BJ (cell line): ENCODE measurements at regions not wholly inside any gene's neighbourhood (a gene's known extent, or its start where the extent isn't known, plus 50 kb on each side); places are given as distances from the start of the nearest gene placed in this dataset.

Source experiments
- CTCF ChIA-PET: fragments of 350-600 bp; formaldehyde crosslinking; extraction: SDS; loops from one replicate; lab custom pipeline; 2021; ENCODE audit warnings: antibody characterized with exemption, inconsistent platforms; lab: Yijun Ruan, JAX
- POLR2A ChIA-PET: fragments of 300-600 bp; sonication (Branson Sonifier 250); formaldehyde crosslinking; extraction: SDS; loops from one replicate; lab custom pipeline; 2021; ENCODE audit warnings: antibody characterized with exemption; lab: Charles Lee
- DNase-seq: peaks from one replicate; pipeline ENCODE4 v3.0.0-alpha.2; 2011; ENCODE audit warnings: low read depth
- H3K27me3 ChIP-seq: 2 replicates; pipeline ENCODE4 v1.6.0; 2011; ENCODE audit warnings: low read length; ENCODE audit not compliant: control insufficient read depth, insufficient read depth
- H3K36me3 ChIP-seq: 2 replicates; pipeline ENCODE4 v1.5.1; 2011; ENCODE audit warnings: low read length; ENCODE audit not compliant: control insufficient read depth, insufficient read depth
- H3K4me3 ChIP-seq: 2 replicates; pipeline ENCODE4 v1.5.1; 2011; ENCODE audit warnings: low read depth, mild to moderate bottlenecking, control low read depth, low read length
- TF ChIP-seq, protein P1 (sequence below): IDR thresholded peaks from 2 replicates; pipeline ENCODE4 v1.5.1; 2011; ENCODE audit warnings: low read depth, mild to moderate bottlenecking, control low read depth, inconsistent platforms, low read length, moderate library complexity; ENCODE audit not compliant: insufficient read depth

DNA sequence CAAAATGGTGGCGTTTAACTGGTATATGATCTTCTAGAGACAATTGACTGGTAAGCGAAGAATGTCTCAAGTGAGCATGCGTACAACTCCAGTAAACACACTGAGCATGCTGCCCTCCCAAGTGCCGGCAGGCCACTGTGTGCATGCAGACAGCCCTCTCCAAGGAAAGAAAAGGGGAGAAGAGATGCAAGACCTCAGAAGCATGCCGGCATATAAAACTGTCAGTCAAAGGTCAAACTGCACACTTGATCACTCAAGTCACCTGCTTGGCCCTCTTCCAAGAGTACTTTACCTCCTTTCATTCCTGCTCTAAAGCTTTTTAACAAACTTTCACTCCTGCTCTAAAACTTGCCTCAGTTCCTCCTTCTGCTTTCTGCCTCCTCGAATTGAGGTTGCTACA is 910.2 kb downstream of the TAF11L14 start:
- DNase-seq: no peak
- H3K27me3 ChIP-seq: no peaks in the 10 kb centered on the region
- no peaks in the 10 kb centered on the region for H3K36me3 ChIP-seq
- no peak overlapping the region for H3K4me3 ChIP-seq
- ChIA-PET POLR2A (no interaction called here), CTCF (no interaction called here)
- TF ChIP-seq, protein P1, sequence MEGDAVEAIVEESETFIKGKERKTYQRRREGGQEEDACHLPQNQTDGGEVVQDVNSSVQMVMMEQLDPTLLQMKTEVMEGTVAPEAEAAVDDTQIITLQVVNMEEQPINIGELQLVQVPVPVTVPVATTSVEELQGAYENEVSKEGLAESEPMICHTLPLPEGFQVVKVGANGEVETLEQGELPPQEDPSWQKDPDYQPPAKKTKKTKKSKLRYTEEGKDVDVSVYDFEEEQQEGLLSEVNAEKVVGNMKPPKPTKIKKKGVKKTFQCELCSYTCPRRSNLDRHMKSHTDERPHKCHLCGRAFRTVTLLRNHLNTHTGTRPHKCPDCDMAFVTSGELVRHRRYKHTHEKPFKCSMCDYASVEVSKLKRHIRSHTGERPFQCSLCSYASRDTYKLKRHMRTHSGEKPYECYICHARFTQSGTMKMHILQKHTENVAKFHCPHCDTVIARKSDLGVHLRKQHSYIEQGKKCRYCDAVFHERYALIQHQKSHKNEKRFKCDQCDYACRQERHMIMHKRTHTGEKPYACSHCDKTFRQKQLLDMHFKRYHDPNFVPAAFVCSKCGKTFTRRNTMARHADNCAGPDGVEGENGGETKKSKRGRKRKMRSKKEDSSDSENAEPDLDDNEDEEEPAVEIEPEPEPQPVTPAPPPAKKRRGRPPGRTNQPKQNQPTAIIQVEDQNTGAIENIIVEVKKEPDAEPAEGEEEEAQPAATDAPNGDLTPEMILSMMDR: no peak

DNA sequence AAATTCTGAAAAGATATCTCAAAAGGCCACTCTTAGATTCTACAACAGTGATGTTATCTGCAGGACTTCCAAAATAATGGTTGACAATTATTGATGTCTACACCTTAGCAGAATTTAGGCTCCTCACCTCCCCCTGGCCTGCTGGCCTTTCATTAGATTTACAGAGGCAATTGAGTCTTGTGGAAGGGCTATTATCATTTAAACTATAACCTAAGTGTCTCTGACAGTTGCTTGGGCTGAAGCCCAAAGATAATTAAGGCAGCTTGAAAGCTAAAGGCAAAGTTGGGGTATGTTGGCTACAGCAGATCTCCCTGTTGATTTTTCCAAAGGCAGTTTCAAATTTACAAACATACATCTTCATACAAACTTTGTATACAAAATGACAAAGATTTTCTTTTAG is 912.3 kb downstream of the TAF11L14 start:
- Histone ChIP-seq H3K36me3 (no peaks in the 10 kb centered on the region), H3K4me3 (no peak overlapping the region), H3K27me3 (no peaks in the 10 kb centered on the region)
- no peak for DNase-seq
- TF ChIP-seq, protein P1: no peak
- CTCF ChIA-PET: interaction anchor here (0.6 kb wide), 1 partner anchor 503 kb away, joined by 3 read pairs; no protein-coding TSS in a partner anchor
- POLR2A ChIA-PET: no interaction called here

DNA sequence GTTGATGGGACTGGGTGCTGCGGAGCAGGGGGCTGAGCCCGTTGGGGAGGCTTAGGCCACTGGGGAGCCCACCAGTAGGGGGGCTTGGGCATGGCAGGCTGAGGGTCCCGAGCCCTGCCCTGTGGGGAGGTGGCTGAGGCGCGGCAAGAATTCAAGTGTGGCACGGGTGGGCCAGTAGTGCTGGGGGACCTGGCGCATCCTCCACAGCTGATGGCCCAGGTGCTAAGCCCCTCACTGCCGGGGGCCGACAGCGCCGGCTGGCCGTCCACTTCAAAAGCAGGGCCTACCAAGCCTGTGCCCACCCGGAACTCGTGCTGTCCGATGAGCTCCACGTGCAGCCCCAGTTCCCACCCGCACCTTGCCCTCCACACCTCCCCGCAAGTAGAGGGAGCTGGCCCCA is 917.5 kb downstream of the TAF11L14 start:
- Histone ChIP-seq H3K27me3 (no peaks in the 10 kb centered on the region), H3K4me3 (no peak overlapping the region), H3K36me3 (no peaks in the 10 kb centered on the region)
- TF ChIP-seq, protein P1: no peak
- ChIA-PET CTCF (no interaction called here), POLR2A (no interaction called here)
- no peak for DNase-seq

DNA sequence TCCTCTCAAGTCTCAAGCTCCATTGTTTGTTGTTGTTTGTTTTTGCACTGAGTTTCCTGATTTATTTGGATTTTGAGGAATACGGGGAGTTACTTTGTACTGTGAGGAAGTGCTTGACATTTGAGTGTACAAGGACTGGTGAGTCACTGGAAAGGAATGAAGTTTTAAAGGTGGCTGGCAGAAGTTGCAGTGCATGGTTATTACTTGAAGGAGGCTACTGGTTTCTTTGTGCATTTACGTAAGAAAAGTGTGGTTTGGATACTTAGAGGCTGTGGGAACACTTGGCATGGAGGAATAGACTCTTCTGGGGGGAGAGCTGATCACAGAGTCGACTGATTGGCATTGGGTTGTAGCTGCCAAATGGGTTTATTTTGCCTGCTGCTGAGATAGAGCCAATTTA is 919.0 kb downstream of the TAF11L14 start:
- TF ChIP-seq, protein P1: no peak
- CTCF ChIA-PET: no interaction called here
- Histone ChIP-seq H3K27me3 (no peaks in the 10 kb centered on the region), H3K4me3 (no peak overlapping the region), H3K36me3 (no peaks in the 10 kb centered on the region)
- POLR2A ChIA-PET: no interaction called here
- no peak for DNase-seq

- TF ChIP-seq, protein P1: no peak
- H3K4me3 ChIP-seq: no peak overlapping the region
- H3K27me3 ChIP-seq: no peaks in the 10 kb centered on the region
- ChIA-PET CTCF (no interaction called here), POLR2A (no interaction called here)
- no peaks in the 10 kb centered on the region for H3K36me3 ChIP-seq
- DNase-seq: no peak
These were observed 926.3 kb downstream of the TAF11L14 start for GRCh38 chr5:18560602-18561001.
